GM19023 (cell line): ENCODE measurements at regions not wholly inside any gene's neighbourhood (a gene's known extent, or its start where the extent isn't known, plus 50 kb on each side); places are given as distances from the start of the nearest gene placed in this dataset.

ENCODE experiments used
- ATAC-seq: cut with Tn5 transposase; IDR thresholded peaks from one replicate; pipeline ENCODE4 v1.9.1; 2021; ENCODE audit warnings: mild to moderate bottlenecking, moderate library complexity; ENCODE audit not compliant: unreplicated experiment

DNA sequence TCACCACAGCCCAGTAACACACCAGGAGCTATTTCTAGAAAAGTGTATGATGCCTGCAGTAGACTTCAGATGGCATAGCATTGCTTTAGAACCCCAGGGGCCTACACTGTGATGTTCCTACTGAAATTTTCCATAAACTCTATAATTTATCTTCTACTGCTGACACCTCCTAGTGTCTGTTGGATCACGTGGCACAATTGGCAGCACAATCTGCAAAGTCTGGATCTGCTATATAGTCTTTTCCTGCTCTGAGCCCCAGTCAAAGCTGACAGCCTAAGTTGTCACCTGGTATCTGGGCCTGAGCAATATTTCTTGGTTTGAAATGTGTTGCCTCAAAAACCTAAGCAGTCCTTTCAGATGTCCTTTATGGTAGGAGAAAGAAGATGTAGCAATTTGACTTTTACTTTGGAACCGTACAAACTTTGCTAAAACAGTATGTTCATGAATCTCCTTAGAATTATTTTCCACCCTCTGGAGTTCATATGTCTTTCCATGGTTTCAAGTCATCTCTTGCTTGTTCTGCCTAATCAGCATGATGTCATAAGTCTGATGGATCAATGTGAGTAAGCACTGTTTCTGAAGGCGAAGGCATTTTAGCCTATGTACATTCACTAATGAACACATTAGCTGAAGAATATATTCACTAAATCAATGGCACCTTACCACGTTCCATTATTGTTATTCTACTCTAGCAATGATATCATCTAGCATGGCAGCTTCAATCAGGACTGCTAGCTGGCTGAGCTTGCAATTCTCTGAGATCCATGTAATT, 536.5 kb upstream of the NBEA start:
- ATAC-seq, result no peak

DNA sequence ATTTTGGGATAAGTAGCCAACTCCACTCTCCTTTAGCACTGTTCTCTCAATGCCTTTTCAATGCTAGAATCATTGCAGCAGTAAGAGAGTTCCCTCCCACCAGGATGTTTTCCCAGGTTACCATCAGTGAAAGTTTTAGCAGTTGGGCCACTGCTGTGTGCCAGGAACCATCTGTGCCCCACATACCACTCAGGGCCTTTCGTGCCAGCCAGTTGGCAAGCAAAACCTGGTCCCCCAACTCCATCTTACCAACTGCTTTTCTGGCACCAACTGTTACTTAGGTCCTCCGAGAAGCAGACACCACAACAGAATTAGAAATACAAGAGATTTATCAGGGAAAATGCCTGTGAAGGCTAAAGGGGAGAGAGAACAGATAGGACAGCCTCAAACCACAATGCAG, 533.4 kb upstream of the NBEA start:
- ATAC-seq, result no peak

DNA sequence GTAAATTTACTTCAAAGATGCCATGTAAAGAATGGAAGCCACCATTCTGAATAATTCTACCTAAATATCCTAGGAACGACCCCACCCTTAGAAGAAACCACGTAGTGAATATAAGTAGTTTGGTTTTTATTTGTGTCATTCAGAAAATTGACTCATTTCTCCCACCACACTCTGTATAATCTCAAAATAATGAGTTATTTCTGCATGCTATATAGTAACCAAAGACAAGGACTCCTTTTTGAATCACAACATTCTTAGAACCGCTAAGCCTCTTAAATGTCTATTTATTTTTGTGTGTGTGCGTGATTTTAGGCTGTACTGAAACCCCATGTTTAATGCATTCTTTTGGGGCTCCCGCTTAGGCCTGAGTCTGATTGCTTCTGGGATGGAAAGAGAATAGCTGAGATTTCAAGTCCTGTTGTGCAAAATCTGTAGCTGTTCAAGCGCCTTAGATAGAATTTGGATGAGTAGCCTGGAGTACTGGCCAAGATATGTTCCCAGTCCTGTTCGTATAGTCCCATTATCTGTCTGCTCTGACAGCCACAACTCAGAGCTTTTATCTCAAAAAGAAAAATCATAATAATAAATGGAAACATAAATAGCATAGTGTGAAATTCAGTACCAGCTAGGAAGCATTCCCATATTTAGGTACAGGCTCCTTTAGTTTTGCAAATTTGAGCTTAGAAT, 532.4 kb upstream of the NBEA start:
- no peak for ATAC-seq

DNA sequence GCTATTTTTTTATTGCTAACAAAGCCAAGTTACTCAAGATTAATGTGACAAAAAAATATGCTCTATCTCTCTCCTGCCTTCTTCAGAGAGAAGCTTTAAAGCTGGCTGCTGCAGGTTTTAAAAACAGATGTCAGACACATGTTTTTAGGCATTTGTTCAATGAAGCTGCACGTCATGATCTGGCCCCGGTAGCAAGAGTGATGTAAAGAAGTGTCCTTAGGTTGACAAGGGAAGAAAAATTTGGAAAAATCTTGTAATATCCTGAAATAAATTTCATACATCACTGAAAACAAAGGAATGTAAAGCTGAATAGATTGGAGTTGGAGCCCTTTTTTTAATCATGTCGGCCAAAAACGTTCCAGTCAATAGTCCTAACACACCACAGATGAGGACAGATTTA, 531.4 kb upstream of the NBEA start:
- no peak for ATAC-seq

DNA sequence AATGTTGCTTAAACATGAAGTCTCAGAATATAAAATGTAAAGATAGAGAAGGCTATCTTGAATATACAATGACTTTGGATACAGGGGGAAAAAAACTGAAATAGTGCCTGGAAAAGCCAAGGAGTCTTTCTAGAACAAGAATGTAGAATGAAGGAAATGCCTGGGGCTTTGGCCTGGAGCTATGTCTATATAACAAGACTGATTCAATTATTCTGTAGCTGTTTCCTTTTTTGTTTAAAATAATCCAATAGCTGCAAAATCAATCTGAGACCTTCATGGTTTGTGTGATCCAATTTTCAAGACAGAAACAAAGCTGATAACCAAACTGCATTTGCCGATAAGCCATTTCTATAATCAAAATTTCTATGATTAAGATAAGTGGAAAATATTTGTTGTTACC, 530.9 kb upstream of the NBEA start:
- ATAC-seq, result no peak

DNA sequence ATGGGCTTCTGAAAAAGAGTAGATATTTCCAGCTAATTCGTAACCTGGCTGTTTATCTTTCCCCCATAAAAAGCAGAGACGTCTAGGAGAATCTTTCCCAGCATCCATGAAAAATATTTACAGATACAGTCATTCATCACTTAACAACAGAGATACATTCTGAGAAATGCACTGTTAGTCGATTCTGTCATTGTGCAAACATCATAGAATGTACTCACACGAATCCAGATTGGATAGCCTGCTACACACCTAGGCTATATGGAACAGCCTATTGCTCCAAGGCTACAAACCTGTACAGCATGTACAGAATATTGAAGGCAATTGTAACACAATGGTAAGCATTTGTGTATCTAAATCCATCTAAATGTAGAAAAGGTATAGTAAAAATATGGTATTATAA, 530.2 kb upstream of the NBEA start:
- ATAC-seq, result no peak

DNA sequence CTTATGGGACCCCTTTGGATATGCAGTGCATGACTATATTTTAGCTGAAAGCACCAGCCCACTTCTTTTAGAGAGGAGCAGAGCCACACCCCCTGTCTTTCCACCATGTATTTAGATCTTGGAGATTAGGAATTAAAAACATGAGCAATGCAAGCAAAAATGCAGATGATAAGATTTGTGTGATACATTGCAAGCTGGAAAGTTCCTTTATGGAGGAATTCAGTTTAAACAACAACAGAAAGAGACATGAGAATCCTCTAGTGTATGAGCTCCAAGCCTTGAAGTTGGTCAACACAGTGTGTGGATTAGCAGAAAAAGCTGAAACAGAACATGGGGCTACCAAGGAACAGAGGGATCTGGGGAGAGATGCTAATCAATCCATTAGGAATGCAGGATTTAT, 529.8 kb upstream of the NBEA start:
- ATAC-seq, result no peak

DNA sequence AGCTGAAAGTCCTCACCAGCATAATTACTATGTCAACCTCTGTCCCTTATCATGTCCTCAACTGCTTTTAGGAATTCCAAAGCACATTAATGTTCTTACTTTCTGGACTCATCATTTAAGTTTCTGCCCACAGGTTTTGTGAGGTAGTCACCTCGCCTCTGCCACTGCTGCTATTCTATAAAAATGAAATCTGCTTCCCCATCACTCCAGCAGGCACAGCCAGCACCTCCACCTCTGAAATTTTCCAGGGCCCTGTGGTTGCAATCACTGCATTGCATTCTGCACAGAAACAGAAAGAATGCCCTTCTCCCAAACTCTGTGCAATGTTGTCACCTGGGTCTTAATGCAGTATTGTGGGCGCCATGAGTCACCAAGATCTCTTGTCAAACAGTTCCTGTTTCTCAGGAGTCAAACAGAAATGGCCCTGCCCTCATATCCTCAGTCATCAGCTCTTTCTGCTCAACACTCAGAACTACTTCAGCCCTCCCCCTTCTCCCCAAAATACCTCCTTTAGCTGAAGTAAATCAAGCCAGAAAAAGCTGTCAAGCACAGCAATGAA, 529.2 kb upstream of the NBEA start:
- no peak for ATAC-seq

DNA sequence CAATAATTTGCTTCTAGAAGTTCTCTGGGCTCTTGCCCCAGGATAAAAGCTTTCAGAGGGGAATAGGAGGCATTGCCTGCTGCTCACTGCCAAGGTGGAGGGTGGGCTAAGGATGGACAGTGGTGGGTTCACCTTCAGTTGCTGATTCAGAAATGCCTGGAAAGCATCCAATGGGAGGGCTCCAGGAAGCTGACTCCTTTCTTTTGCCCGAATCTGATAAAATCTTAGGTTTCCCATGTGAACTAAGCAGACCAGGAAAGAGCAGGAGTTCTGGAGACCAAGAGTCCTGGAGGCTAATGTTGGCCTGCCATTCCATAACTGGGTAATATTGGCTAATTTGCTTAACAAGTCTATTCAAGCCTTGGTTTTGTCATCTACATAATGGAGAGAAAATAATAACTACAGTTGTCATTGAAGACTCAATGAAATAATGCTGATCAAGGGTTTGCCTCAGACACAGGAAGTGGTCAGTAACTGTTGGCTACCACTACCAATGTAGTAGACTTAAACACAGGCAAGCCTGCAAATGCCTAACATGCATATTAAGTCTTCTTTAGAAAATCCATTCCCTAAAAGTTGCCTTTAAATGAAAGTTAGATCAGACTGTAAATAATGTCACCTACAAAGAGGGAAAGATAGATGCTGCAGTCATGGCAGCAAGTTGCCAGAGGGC, 528.4 kb upstream of the NBEA start:
- ATAC-seq, result no peak

DNA sequence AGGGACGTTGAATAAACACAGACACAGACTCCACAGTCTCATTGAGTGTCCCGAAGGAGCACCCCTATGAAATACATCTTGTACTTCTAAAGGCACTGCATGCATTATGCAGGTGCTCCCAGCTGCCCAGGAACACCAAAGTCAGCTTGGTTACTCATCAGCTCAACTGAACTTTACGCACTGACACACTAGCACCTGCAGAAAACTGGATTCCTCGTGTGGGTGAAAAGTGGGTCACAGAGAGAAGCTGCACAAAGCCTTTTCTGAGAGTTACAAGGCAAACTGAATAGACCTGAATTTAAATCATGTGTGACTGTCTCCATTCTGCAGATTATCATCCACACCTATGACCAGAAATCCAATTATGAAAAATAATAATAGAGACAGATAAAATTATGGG, 527.5 kb upstream of the NBEA start:
- no peak for ATAC-seq

DNA sequence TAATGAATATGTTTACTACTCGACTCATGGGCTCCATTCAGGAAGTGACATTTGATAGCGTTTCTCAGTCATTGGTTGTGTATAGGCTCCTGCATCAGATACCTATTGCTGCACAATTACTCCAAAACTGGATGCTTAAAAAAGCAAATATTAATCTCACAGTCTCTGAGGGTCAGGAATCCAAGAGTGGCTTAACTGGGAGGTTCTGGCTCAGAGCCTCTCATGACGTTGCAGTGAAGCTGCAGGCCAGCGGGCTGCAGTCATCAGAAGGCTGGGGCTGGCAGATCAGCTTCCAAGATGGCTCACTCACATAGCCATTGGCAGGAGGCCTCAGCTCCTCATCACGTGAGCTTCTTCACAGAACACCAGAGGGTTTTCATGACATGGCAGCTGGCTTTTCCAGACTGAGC, 525.1 kb upstream of the NBEA start:
- ATAC-seq, result no peak

DNA sequence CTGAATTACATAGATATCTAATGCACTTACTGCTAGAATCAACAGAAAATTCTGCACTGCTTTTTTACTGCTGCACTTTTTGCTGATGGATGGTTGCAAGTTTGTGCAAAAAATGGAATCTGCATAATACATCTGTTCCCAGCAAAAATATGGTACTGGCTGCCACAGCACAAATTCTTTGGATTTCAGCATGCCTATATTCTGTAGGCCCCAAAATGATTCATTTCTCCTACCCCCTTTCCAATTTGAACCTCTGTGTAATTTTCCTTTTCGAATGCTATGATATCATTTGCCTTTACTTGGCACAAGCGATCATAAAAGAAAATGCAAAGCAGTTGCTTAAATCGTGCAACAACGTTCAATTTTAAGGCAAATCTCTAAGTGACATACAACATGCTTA, 524.2 kb upstream of the NBEA start:
- no peak for ATAC-seq

DNA sequence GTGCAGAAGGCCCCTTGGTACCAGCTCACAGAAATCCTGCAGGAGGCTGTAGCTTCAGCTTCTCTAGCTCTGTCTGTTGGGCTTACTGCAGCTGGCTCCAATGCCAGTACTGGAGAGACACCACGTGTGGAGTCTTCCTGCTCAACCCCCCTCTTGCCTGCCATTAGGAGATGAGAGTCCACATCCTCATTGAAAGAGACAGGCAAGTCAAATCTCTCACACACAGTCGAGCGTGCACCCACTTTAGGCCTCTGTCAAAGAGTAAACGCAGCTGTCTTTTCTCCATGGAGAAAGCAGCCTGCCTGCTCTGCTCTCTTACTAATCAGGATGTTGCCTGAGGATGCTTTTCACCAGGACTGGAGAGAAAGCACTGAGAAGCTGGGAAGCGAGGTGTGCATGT, 523.0 kb upstream of the NBEA start:
- ATAC-seq, result no peak

DNA sequence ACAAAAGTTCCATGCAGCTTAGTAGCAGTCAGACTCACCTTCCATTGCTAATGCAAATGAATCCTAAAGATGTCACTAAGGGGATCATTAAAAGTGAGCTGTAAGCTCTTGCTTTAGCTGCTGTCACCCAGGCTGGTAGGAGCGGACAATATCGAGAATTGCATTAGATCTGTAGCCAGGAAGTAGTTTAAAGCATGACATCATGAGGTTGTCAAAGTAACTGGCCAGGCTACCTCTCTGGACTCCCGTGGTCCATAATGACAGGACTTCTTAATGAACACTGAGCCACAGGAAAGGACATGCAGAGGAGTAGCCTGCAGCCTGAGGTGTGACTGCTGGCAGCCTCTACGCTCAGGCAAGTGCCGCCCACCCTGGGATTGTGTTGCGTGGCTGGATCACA, 522.3 kb upstream of the NBEA start:
- ATAC-seq, result no peak

DNA sequence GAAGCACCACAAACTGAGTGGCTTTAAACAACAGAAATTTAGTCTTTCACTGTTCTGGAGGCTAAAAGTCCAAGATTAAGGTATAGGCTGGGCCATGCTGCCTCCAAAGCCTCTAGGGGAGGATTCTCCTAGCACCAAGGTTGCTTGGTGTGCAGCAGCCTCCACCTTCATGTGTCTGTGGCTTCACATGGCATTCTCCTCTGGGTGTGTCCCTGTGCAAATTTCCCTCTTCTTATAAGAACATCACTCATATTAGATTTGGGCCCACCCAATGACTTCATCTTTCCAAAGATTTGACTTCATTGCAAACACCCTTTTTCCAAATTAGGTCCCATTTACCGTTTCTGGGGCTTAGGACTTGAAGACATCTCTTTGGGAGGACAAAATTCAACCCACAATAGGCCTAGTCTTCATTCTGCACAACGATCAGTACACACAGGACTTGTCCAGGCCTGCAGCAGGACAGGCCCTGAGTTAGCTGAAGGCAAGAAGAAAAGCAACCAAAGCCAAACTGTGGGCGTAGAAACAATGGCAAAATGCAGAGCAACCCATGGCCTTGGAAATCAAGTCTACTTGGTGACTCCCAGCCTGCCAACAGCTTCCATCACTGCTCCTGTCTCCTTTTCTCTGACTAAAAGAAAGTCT, 521.2 kb upstream of the NBEA start:
- ATAC-seq, result no peak

DNA sequence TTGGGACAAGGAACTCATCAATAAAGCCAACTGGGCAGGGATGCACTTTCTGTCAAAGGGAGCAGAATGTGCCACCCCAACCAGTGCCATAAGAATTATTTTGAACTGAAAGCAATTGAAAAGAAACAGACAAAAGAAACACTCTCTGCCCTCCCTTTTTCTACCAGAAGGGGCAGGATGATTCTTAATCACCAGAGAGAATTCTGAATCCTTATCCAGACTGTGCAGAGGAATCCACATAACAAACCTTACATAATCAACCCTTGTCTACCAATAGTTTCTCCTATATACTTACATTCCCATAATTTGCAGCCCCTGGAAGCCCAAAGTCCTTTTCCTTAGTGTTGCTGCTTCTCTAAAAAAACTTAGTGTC, 520.7 kb upstream of the NBEA start:
- no peak for ATAC-seq

DNA sequence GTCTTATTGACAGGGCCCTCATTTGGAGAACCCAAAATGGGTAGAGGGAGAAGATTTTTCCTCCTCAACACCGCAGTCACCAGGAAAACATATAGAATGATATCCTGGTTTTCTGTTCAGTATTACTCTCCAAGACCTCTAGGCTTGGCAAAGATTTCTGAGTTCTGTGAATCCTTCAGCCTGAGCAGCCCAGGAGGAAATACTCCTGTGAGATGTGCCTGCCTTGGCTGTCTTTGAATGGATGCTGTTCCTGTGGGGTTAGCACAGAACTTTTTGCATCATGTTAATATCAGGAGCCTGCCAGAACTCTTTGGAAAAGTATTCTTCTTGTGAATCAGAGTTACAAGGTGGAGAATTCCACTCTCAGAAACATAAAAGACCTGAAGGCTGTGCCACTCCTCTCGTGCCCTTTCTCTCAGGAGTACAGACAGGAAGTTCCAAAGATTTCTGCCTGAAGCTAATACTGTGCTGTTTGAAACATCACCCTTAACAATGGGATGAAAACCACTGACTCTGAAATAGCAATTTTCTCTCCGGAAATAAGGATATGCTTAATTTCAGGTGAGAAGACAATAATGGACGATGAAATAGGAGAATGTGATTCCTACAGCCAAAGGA, 520.1 kb upstream of the NBEA start:
- ATAC-seq, result no peak

DNA sequence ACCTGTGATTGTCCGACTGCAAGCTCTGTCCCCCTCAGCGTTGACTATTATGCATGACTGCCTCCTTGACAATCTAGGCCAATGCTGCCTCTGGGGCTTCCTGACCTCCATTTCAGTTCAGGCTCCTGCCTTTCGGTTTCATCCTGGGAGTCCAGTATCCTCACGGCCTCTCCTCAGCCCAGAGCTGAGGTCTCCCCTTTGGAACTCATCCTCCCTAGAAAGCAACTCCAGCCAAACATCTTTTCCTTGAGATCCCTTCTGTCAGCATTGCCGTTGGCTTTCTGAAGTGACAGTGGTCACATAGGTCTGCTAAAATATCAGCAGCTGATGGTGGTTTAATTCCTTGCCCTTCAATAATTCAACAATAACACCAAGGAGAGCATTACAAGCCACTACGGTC, 519.1 kb upstream of the NBEA start:
- no peak for ATAC-seq

DNA sequence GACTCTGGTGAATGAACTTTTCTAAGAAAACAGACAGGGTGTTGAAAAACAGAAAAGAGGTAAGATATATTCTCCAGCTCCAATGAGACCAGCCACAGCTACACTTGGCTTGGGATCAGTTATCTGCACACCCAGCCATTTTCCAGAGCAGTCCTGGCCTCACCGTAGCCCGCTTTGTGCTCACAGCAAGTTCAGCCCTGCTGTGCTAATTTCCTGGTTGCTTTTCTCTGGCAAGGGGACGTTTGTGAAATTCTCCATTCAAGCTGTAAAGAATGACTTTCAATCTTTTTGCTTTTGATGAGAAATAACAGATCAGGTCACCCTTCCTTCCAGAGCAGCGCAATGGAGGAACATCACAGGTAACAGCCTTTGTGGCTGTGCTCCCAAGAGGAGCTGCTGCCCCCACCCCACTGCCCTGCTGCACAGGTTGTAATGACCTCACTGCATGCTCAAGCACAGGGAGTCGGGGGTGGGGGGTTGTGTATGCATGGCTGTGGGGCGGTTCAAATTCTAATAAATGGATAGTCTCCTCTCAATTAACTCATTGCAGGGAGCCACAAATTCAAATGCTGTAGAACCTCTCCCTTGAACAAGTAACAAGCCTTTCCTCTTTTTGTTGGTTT, 516.6 kb upstream of the NBEA start:
- no peak for ATAC-seq

DNA sequence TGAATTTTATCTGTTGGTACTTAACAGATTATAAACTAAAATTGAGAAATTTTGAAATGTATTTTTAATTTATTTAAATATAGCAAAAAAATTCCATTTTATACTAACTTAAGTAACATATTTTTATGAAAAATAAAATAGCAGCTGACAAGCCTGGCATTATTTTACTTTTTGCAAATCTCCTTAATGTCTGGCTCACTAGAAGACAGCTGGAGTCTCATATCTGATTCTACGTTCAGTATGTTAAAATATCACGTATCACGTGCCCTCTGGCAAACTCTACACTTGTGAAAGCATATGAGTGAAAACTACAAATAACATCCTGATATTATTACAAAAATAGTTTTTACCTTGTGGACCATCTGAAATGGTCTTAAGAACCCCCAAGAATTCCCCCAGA, 513.2 kb upstream of the NBEA start:
- no peak for ATAC-seq

DNA sequence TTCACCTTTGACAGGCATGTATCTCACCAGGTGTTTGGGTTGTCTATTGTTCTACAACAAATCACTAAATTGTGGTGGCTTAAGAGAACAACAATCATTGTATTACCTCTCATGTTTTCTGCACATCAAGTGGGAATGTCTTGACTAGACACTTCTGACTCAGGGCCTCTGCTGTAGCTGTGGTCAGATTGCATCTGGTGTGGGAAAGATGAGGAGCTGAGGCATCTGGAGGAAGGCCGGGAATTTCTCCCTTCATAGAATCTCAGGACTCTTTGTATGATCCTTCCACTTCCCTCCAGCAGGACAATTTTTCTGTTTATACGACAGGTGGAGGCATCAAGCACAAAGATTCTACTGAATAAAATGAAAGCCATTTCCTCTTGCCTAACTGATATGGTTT, 511.8 kb upstream of the NBEA start:
- ATAC-seq, result no peak
